Hepatocyte (in vitro differentiated cells): ENCODE measurements at regions not wholly inside any gene's neighbourhood (a gene's known extent, or its start where the extent isn't known, plus 50 kb on each side); places are given as distances from the start of the nearest gene placed in this dataset.

Experiments used
- DNase-seq: peaks from one replicate; pipeline ENCODE4 v3.0.0-alpha.2; 2016; ENCODE audit warnings: low spot score
- H2AFZ ChIP-seq: fragments of 200-600 bp; sonication (generic); 2 replicates; pipeline ENCODE4 v1.6.0; 2016; ENCODE audit warnings: antibody characterized with exemption, mild to moderate bottlenecking
- H3K27ac ChIP-seq: fragments of 200-600 bp; sonication (generic); 2 replicates; pipeline ENCODE4 v1.5.1; 2016; ENCODE audit warnings: mild to moderate bottlenecking
- H3K27me3 ChIP-seq: fragments of 200-600 bp; sonication (generic); 2 replicates; pipeline ENCODE4 v1.6.1; 2016
- H3K36me3 ChIP-seq: fragments of 200-600 bp; sonication (generic); replicated peaks from 2 replicates; pipeline ENCODE4 v1.5.1; 2016; ENCODE audit warnings: low read depth; ENCODE audit not compliant: insufficient read depth
- H3K4me1 ChIP-seq: fragments of 200-600 bp; sonication (generic); 2 replicates; pipeline ENCODE4 v1.5.1; 2016; ENCODE audit warnings: mild to moderate bottlenecking, moderate library complexity; ENCODE audit not compliant: insufficient read depth
- H3K4me2 ChIP-seq: fragments of 200-600 bp; sonication (generic); 2 replicates; pipeline ENCODE4 v1.6.0; 2016
- H3K4me3 ChIP-seq: fragments of 200-600 bp; sonication (generic); 2 replicates; pipeline ENCODE4 v1.5.1; 2016; ENCODE audit warnings: mild to moderate bottlenecking
- H3K79me2 ChIP-seq: fragments of 200-600 bp; sonication (generic); 2 replicates; pipeline ENCODE4 v1.6.0; 2017; ENCODE audit warnings: mild to moderate bottlenecking
- H3K9me2 ChIP-seq: fragments of 200-600 bp; sonication (generic); replicated peaks from 2 replicates; pipeline ENCODE4 v1.6.0; 2017; ENCODE audit warnings: mild to moderate bottlenecking; ENCODE audit not compliant: insufficient read depth
- H3K9me3 ChIP-seq: fragments of 200-600 bp; sonication (generic); 2 replicates; pipeline ENCODE4 v1.5.1; 2016; ENCODE audit warnings: low read depth, mild to moderate bottlenecking
- H4K20me1 ChIP-seq: fragments of 200-600 bp; sonication (generic); 2 replicates; pipeline ENCODE4 v1.6.0; 2016; ENCODE audit warnings: mild to moderate bottlenecking; ENCODE audit not compliant: insufficient read depth, poor library complexity, severe bottlenecking
- EZH2 ChIP-seq: fragments of 200-600 bp; sonication (generic); IDR thresholded peaks from 2 replicates; pipeline ENCODE4 v1.6.1; 2016; ENCODE audit warnings: antibody characterized with exemption, mild to moderate bottlenecking, borderline replicate concordance
- EZH2phosphoT487 ChIP-seq: fragments of 200-600 bp; sonication (generic); IDR thresholded peaks from one replicate; pipeline ENCODE4 v1.6.1; 2018; ENCODE audit warnings: antibody characterized with exemption, mild to moderate bottlenecking, low read depth, moderate library complexity; ENCODE audit not compliant: unreplicated experiment, severe bottlenecking
- WGBS: methylation state at CpG from one replicate; pipeline ENCODE4 v1.1.6; 2016; ENCODE audit warnings: low lambda C conversion rate; ENCODE audit errors: missing lambda C conversion rate; 5-methylcytosine and 5-hydroxymethylcytosine counted together
- TF ChIP-seq, protein P1 (sequence below): fragments of 200-600 bp; sonication (generic); IDR thresholded peaks from 2 replicates; pipeline ENCODE4 v1.5.1; 2016; ENCODE audit warnings: antibody characterized with exemption, mild to moderate bottlenecking; ENCODE audit not compliant: poor library complexity

DNA sequence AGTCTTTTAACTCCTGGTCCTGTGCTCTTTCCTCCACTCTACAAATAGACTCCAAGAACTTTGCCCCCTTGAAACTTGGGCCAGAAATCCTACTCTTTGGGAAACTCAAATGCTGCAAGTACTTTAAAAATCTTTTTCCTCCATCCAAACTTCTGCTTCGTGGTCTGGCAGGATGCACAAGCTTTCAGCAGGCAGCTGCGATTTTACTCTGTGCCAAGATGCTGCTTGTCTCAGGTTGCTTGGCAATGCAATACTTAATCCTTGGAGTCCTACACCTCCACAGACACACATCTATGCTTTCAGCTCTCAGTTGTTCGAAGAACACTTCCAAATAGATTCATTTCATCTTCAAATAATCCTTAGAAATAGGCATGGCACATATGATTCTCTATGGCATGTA lies 435.3 kb upstream of the USP24 start:
- H3K4me2 ChIP-seq, result no peak overlapping the region
- H3K4me3 ChIP-seq, result no peak overlapping the region
- no peak overlapping the region for H2AFZ ChIP-seq
- H3K27me3 ChIP-seq, result no peaks in the 10 kb centered on the region
- WGBS, result 67% methylated on average over 3 of the region's 3 CpGs
- H3K27ac ChIP-seq, result no peak overlapping the region
- H3K9me3 ChIP-seq, result no peaks in the 10 kb centered on the region
- no peaks in the 10 kb centered on the region for H3K79me2 ChIP-seq
- H3K9me2 ChIP-seq, result no peaks in the 10 kb centered on the region
- H3K4me1 ChIP-seq, result no peaks in the 10 kb centered on the region
- H4K20me1 ChIP-seq, result no peaks in the 10 kb centered on the region
- TF ChIP-seq EZH2 (no peak), EZH2phosphoT487 (no peak)
- TF ChIP-seq, protein P1, sequence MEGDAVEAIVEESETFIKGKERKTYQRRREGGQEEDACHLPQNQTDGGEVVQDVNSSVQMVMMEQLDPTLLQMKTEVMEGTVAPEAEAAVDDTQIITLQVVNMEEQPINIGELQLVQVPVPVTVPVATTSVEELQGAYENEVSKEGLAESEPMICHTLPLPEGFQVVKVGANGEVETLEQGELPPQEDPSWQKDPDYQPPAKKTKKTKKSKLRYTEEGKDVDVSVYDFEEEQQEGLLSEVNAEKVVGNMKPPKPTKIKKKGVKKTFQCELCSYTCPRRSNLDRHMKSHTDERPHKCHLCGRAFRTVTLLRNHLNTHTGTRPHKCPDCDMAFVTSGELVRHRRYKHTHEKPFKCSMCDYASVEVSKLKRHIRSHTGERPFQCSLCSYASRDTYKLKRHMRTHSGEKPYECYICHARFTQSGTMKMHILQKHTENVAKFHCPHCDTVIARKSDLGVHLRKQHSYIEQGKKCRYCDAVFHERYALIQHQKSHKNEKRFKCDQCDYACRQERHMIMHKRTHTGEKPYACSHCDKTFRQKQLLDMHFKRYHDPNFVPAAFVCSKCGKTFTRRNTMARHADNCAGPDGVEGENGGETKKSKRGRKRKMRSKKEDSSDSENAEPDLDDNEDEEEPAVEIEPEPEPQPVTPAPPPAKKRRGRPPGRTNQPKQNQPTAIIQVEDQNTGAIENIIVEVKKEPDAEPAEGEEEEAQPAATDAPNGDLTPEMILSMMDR, result no peak
- no peak for DNase-seq
- no peaks in the 10 kb centered on the region for H3K36me3 ChIP-seq

DNA sequence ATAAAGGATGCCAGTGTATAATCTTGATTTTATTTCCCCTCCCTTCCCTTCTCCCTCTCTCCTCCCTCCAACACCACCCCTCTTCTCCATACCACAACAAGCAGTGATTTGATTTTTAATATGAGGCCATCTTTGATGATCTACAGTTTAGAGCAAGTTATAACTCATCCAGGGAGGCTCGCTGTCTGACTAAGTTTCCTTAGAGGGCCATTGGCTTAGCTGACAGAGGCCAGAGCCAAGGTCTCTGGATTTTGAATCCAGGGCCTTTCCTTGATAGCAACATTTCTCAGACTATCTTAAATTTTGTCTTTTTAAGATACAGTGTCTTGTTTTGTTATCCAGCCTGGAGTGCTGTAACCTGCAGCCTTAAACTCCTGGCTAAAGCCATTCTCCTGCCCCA lies 431.0 kb upstream of the USP24 start:
- WGBS, result 96% methylated on average over 1 of the region's 1 CpG
- no peak overlapping the region for H2AFZ ChIP-seq

GRCh38 chr1:55645270-55645669 lies 430.1 kb upstream of the USP24 start:
- Histone ChIP-seq H3K27me3 (no peaks in the 10 kb centered on the region), H3K4me2 (no peak overlapping the region), H2AFZ (no peak overlapping the region), H3K4me3 (no peak overlapping the region), H4K20me1 (no peaks in the 10 kb centered on the region), H3K9me3 (no peaks in the 10 kb centered on the region), H3K4me1 (peaks cover 9% of the 10 kb centered on the region), H3K9me2 (no peaks in the 10 kb centered on the region), H3K36me3 (no peaks in the 10 kb centered on the region), H3K27ac (no peak overlapping the region), H3K79me2 (no peaks in the 10 kb centered on the region)
- DNase-seq, result no peak
- 71% methylated on average over 5 of the region's 5 CpGs for WGBS
- no peak for TF ChIP-seq EZH2
- TF ChIP-seq, protein P1, result no peak
- no peak for TF ChIP-seq EZH2phosphoT487

More for the DNA sequence above, 431.0 kb upstream of the USP24 start:
- Histone ChIP-seq H3K4me3 (no peak overlapping the region), H4K20me1 (no peaks in the 10 kb centered on the region), H3K4me1 (peaks cover 6% of the 10 kb centered on the region), H3K79me2 (no peaks in the 10 kb centered on the region), H3K9me3 (no peaks in the 10 kb centered on the region), H3K36me3 (no peaks in the 10 kb centered on the region), H3K4me2 (no peak overlapping the region), H3K9me2 (no peaks in the 10 kb centered on the region), H3K27ac (no peak overlapping the region), H3K27me3 (no peaks in the 10 kb centered on the region)
- TF ChIP-seq EZH2 (no peak), EZH2phosphoT487 (no peak)
- TF ChIP-seq, protein P1, result no peak
- no peak for DNase-seq

DNA sequence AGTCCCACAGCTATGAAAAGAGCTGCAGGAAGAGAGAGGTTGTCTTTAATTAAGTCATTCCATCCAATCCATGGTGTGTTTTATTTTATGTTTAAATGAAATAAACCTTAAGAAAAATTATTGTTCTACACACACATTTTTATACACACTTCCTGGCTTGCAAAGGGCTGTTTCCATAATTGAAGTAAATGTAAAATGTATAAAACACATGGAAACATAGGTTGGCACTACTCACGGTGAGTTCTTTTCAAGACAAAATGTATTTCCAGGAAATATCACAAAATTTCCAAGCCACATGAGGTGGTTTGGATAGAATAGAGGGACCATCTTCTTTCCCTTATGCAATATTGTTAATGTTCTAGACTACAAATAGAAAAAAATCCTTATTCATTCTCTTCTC lies 426.8 kb upstream of the USP24 start:
- Histone ChIP-seq H3K4me3 (no peak overlapping the region), H4K20me1 (no peaks in the 10 kb centered on the region), H2AFZ (no peak overlapping the region), H3K9me2 (no peaks in the 10 kb centered on the region), H3K4me2 (no peak overlapping the region), H3K36me3 (no peaks in the 10 kb centered on the region), H3K9me3 (no peaks in the 10 kb centered on the region), H3K27ac (no peak overlapping the region), H3K4me1 (peaks cover 9% of the 10 kb centered on the region), H3K27me3 (no peaks in the 10 kb centered on the region), H3K79me2 (no peaks in the 10 kb centered on the region)
- DNase-seq, result no peak
- 92% methylated on average over 1 of the region's 1 CpG for WGBS
- TF ChIP-seq EZH2phosphoT487 (no peak), EZH2 (no peak)
- TF ChIP-seq, protein P1, result no peak
